ENCODE measurements at regions not wholly inside any gene's neighbourhood (a gene's known extent, or its start where the extent isn't known, plus 50 kb on each side); places are given as distances from the start of the nearest gene placed in this dataset.
"Not testable (repeated sequence)": the region's sequence is repeated elsewhere in the genome, so short reads cannot be mapped to it uniquely, and the experiment has no call there.

DNA sequence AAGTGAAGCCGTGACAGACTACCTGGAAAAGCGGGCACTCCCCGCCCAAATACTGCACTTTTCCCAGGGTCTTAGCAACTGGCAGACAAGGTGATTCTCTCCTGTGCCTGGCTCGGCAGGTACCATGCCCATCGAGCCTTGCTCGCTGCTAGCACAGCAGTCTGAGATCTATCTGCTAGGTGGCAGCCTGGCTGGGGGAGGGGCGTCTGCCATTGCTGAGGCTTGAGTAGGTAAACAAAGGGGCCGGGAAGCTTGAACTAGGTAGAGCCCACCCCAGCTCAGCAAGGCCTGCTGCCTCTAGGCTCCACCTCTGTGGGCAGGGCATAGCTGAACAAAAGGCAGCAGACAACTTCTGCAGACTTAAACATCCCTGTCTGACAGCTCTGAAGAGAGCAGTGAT, 406.3 kb downstream of the NDFIP2 start:
- not testable (repeated sequence) for DNase-seq (ENCODE audit: low read depth in 3 of 3, low spot score in 1 of 3)

DNA sequence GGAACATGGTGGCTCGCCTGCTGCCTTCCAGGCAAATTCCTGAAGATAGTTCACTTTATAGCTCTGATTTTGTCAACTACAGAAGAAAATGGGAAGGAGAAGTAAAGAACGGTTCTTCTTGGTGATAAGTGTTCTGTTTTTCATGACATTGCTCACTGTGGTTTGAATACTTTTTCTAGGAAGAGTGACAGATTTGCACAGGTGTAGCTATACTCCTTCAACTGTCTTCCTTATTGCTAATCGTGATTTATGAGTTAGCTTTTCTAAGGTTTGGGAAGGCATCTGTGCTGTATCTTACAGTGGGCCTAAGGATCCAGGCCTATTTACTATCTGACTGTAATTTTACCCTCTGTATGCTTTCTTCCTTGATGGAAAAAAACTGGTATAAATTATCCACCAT, 405.6 kb downstream of the NDFIP2 start:
- no peak for DNase-seq (ENCODE audit: low read depth in 3 of 3, low spot score in 1 of 3)

DNA sequence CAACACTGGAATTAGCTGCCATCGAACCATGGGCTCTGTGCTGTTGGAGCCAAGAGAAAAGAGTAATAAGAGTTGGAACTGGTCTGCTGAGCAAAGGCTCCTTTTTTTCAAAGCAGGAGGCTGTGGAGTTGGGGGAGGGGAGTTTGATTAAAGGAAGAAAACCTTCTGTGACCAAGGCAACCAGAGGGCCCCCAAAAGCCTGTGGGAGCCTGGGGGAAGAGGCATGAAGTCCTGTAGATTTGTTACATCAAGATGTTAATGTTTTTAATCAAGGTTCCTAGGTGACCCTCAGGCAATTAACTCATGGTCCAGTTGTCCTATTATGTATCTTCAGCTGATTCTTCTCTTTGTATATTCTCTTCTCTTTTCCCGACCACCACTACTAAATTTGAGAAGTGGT, 403.9 kb downstream of the NDFIP2 start:
- no peak for DNase-seq (ENCODE audit: low read depth in 3 of 3, low spot score in 1 of 3)

DNA sequence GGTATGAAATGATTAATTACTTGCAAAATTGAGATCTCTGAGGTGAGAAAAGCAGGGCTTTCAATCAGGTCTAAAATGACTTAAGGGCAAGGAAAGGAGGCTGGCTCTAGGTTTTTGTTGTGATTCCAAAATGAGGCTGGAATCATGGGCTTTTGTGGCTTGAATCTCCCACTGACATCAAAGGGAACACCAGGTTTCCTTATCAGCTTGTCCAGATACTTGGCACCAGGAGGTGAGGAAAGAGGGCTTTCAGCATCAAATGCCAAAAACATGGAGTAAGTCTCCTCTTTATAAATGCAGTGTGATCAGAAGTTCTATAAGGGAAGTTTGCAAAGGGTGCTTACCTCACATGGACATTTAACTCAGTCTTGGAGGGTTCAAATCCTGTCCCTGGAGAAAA, 402.3 kb downstream of the NDFIP2 start:
- DNase-seq (ENCODE audit: low read depth in 3 of 3, low spot score in 1 of 3) = no peak

DNA sequence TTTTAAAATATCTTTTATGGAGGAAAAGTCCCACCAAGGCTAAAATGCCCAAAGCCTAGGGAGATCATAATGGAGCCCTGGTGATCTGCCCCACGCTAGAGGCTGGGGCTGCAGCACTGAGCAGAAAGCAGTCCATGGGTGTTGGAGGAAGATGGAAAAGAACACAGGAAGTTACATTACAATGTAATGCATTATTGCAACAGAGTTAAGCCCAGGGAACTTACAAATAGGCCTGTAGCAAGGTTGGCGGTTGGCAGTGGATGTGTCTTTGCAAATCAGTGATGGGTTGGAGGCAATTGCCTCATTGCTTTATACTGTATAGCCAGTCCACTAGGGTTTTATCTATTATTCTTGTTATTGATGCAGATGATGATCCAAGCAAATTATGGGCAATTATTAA, 399.9 kb downstream of the NDFIP2 start:
- DNase-seq (ENCODE audit: low read depth in 3 of 3, low spot score in 1 of 3) = no peak

DNA sequence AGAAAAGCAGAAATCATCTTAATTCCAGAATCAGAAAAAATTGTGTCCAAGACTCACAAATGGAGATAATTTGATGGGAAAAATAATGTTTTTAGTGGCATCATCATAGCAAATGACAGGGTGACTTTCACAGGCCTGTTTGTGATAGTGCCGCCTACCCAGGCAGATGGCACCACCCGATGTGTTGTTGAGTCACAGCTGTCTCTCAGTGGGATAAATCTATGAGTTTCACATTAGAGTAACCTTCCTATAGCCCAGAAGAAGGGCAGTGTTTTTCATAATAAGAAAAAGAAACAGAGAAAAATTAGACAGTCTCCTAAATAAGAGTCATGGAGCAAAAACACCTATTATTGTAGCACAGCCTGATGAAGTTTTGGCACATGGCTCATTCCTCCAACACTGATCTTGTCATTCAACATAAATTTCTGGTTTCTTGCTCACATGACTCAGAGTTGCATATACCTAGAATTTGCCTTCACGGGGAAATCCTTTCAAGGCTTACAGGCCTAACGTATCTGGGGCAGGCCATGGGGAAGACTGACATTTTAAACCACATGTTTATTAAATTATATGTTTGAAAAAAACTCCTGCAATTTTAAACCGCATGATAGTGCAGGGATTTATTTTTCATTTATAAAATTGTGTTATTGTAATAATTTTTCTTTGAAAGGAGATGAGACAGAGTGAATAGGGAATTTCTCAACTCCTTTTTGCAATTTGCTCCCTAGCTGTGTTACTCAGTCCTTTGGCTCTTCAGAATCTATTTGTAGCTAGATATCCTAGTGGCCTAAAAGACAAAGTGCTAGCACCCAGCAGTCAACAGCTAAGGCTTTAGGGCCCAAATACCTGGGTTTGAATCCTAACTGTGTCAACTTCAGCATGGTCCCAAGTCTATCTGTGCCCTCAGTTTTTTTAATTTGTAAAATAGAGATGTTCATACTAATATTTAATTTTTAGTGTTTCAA, 393.7 kb downstream of the NDFIP2 start:
- no peak for DNase-seq (ENCODE audit: low read depth in 3 of 3, low spot score in 1 of 3)

DNA sequence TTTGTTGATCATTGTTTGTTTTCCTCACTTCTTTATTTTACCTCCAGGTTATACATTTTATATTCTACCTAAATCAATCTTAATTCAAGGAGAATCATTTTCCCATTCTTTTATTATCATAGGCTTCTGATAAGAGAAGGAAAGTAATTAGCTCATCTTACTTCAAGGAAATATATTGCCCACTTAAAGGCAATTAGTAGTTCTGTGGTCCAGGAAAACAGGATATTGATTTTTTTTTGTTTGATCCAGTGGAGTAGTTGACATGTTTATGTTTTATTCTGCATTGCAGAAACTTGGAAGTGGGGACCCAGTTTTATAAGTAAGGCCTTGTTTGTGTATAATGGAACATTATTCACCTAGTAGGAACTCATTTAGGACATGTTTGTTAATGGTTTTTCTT, 390.6 kb downstream of the NDFIP2 start:
- no peak for DNase-seq (ENCODE audit: low read depth in 3 of 3, low spot score in 1 of 3)

DNA sequence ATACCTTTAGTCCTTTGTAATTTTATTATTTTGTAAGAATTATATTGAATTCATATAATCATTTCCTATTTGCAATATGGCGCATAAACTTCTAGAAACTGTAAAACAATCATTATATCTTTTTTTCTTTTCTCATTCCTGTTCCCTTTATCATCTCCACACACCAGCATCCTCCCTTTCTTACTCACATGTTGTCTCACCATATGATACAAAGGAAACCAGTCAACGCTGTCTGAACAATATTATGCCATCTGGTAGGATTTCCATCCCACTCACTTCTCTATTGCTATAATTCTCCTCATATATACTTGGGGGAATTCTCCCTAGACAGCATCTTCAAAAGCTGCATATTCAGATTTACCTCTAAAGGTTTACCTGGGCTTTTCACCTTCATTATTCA, 389.8 kb downstream of the NDFIP2 start:
- no peak for DNase-seq (ENCODE audit: low read depth in 3 of 3, low spot score in 1 of 3)

DNA sequence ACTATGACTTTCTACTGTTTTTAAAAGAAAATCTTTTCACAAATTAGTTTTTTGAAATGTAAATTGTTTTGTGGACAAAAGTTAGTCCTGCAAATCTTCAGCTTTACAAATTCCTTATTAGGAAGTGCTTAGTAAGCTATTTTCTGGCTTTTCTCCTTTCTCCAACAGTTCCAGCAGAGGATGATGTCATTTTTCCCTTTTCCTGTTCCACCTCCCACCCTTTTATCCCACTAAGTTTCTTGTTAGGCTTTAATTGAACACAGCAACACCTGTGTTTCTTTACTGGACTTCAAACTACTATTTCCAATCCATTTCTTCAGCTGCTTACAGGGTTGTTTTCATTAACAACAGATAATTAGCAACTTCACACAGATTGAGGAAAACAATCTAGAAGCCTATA, 389.2 kb downstream of the NDFIP2 start:
- DNase-seq (ENCODE audit: low read depth in 3 of 3, low spot score in 1 of 3) = no peak

DNA sequence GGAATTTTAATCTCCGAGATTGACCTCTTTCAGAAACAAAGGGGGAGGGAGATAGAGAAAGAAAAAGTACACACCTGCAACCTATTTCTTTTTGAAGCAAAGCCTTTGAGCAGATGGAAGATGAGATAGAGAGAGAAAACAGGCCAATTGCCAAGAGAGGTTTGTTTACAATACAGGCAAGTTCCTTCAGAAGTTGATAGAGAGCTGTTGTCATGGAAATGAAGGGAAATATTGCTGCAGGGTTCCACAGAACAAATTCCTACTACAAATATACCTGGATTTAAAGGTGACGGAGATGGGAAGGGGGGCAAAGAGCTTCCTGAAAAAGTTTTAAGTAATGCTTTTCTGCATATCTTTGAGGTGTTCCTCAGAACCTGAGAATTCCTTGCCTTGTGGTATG, 388.4 kb downstream of the NDFIP2 start:
- no peak for DNase-seq (ENCODE audit: low read depth in 3 of 3, low spot score in 1 of 3)

DNA sequence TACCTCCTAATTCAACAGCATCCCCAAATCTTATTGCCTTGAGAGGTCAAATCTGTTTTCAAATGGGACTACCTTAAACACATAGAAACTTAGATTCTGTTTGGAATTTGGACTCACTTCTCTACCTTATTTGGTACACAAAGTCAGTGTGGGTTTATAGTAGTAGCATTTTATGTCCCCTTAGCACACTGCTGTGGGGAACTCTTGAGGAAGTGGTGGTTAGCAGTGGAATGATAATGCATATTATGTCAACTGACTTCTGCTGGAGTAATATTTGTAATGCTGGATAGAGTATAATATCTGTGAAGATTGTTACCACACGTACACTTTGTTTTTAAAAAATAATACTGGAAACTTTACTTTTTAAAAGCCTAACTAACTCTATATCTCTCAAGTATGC, 386.3 kb downstream of the NDFIP2 start:
- DNase-seq (ENCODE audit: low read depth in 3 of 3, low spot score in 1 of 3) = no peak

DNA sequence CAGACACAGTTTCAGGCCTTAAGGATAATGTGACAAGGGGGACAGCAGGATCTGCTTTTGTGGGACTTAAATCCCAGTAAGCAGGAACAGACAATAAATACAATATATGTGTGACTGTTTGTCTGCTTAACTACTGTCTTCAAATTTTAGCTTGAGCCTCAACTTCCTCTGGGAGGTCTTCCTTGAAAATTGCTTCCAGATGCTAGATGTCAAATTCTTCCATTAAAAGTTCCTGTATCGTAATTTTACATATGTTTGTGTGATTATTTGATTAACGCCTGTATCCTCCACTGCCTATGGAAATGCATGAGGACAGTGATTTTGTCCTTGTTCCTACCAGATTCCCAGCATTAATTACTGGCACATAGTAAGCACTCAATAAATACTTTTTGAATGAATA, 385.5 kb downstream of the NDFIP2 start:
- no peak for DNase-seq (ENCODE audit: low read depth in 3 of 3, low spot score in 1 of 3)

DNA sequence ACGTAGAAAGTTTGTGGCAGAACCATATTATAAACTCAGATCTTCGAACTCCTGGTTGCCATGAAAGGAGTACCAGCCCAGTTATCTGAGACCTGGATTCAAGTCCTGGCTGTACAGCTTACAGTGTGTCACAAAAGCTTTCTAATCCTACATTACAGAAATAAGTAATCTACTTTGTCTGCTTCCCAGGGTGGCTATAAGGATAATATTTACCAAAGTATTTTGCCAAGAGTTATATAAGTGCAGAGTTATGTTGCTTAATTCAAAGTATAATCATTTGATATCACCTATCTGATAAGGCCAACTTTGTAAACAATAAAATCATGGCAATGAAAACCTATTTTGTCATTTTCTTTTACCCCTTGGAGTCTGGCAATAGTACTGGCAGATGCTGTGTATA, 381.6 kb downstream of the NDFIP2 start:
- DNase-seq (ENCODE audit: low read depth in 3 of 3, low spot score in 1 of 3) = no peak

DNA sequence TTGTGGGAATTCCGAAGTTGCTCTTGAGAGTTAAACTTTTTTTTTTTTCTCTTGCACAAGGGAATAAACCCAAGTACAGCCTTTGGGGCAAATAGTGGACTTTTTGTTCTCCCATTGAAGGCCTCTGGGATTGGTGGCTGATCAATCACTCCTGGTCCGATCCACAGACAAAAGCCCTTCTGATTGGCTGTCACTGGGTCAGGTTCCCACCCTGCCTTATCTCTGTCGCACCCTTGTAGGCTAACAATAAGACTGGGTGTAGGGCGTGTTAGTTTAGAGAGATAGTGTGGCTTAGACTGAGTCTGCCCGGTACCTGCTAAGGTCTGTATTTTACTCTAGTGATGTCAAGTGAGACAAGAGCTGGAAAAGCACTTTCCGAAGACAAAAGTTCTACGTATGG, 380.8 kb downstream of the NDFIP2 start:
- DNase-seq (ENCODE audit: low read depth in 3 of 3, low spot score in 1 of 3) = no peak

DNA sequence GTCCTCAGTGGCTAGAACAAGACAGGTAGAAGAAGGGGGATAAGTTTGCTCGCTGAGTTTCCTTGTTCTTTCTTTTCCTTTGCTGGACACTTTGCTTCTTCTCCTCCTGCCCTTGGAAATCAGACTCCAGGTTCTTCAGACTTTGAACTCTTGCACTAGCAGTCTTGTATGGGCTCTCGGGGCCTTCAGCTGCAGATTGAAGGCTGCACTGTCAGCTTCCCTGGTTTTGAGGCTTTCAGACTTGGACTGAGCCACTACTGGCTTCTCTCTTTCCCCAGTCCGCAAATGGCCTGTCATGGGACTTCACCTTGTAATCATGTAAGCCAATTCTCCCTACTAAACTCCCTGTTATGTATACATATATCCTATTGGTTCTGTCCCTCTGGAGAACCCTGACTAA, 379.8 kb downstream of the NDFIP2 start:
- DNase-seq (ENCODE audit: low read depth in 3 of 3, low spot score in 1 of 3) = no peak

DNA sequence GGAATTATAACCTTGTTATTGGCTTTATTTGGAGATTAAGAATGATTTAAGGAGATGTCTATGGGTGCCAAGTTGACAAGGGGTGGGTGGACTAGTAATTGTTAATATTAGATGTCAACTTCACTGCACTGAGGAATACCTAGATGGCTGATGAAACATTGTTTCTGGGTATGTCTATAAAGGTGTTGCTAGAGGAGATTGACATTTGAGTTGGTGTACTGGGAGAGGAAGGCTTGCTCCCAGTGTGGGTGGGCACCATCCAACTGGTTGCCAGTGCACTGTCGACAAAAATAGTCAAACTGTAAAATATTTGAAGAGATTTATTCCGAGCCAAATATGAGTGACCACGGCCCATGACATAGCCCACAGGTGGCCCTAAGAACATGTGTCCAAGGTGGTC, 378.8 kb downstream of the NDFIP2 start:
- no peak for DNase-seq (ENCODE audit: low read depth in 3 of 3, low spot score in 1 of 3)

DNA sequence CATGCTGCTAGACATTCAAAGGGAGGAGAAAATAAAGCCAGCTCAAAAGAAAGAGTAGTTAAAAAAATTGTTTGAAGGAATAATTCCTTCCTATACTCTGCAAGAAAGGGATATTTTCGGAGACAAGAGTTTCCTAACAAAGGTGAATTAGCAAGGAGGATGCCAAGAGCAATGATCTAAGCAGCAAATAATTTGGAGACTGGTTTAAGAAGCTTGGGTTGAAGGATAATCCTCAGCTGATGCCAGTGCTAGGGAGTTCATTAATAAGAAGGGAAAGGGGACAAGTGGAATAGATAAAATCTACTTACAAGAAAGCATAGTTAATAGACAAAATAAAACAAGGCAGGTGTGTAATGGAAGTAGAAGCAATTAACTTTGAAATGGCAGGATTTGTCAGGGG, 372.3 kb downstream of the NDFIP2 start:
- no peak for DNase-seq (ENCODE audit: low read depth in 3 of 3, low spot score in 1 of 3)

DNA sequence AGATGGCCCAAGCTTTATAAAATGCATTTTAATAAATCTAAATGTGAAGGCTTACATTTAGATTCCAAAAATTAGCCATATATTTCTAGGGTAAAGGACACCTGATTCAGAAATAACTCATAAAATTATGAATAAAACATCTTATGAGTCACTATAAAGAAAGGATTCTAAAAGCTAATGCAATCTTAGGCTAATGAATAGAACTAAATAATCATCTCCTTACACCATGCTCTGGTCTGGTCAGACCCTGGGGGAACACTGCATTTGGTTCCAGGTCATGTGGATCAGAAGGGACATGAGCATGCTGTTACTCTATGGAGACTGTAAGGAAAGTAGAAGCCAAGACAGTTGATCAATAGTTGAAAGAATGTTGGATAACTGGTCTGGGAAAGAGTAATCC, 370.4 kb downstream of the NDFIP2 start:
- no peak for DNase-seq (ENCODE audit: low read depth in 3 of 3, low spot score in 1 of 3)

DNA sequence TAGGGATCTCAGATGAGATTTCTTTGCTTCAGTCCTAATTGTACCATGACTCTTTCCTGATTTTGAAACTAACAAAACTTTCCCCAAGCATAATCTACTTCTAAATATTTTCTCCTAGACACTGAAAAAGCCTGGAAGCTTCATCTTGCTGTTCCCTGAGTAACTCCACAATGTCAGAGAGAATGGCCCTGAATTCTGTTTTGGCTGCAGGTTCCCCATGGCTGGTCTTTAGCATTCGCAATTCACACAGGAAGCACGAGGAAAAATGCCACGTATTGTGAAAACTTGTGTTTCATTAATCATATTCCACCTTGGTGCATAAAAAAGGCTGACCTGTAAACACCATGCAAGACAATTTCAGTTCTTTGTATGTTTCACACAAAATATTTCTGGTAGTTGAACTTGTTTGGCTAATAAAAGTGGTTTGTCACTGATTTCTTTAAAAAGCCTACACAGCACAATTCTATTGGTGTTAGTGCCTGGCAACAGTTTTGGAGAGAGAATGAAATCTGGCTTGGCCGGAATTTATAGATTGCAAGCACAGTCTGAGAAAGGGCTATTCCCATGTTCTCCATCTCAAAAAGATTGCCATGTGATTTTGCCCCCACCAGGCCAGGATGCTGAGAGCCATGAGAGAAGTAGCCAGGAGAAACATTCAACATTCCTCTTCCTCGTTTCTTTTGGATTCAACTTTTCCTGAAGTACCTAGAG, 367.1 kb downstream of the NDFIP2 start:
- no peak for DNase-seq (ENCODE audit: low read depth in 3 of 3, low spot score in 1 of 3)

DNA sequence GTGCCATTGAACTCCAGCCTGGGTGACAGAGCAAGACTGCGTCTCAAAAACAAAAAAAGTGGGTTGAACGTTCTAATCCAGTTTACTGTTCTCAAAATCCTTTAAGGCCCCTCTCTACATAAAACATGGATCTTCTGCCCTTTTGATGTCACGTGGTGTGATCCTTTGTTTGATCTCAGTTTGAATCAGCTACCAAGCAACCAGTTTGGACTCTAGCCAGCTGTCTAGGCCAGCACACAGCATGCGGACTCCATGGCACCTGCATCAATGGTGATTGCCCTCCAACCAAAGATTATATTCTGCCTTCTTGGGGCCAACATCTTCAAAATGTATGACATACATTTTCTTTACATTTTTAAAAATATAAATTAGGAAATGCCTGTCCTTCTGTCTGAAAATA, 365.4 kb downstream of the NDFIP2 start:
- DNase-seq (ENCODE audit: low read depth in 3 of 3, low spot score in 1 of 3) = no peak

DNA sequence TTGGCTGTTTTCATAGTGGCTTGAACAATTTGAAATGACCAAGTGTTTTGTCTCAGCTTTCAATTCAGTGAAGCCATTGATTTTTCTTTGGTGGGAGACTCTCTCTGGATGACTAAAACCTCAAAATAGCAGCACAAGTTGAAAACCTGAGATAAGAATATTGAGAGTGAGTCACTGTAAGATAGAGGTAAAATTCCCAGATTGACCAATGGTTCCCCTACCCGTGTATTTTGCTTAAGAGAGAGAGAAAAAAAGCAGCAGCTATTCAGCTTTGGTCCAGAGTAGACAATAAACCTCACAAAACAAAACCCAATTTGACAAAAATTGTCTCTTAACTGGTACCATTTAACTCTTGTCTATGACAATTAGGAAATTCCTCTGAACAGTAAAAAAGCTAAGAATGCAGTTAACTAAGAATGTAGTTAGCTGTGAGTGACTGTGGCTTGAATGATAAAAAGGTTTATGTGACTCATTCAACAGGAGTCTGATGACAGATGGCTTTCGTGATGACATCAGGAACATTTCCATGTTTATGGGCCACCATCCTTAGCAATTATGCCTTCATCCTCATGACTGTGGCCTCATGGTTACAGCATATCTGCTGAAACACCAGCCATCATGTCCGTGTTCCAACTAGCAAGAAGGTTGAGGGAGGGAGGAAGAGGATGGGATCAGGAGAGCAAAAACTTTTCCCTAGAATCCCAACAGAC, 356.9 kb downstream of the NDFIP2 start:
- no peak for DNase-seq (ENCODE audit: low read depth in 3 of 3, low spot score in 1 of 3)

DNA sequence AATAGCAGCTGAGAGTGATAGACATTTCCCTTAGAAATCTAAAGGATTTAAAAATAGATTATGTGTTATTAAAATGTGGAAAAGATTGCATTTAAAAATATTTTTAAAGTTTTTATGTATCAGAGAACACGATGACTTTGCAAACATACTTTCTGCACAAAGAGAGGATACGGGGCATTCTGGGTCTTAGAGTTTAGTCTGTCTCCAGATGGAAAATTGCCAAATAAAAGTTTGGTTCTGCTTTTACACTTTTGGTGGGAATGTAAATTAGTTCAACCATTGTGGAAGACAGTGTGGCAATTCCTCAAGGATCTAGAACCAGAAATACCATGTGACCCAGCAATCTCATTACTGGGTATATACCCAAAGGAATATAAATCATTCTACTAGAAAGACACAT, 355.2 kb downstream of the NDFIP2 start:
- not testable (repeated sequence) for DNase-seq (ENCODE audit: low read depth in 3 of 3, low spot score in 1 of 3)

Data from stimulated activated CD4-positive, alpha-beta T cell treated with anti-CD3 and anti-CD28 coated beads, TNF-alpha, amount 100 ng/mL, for 1 hour (primary cell).